Cardiac septum (tissue), 1 donor: ENCODE measurements at regions not wholly inside any gene's neighbourhood (a gene's known extent, or its start where the extent isn't known, plus 50 kb on each side); places are given as distances from the start of the nearest gene placed in this dataset.

ENCODE experiments used
- DNase-seq: peaks from one replicate; pipeline ENCODE4 v3.0.0-alpha.2; 2020; ENCODE audit warnings: low spot score
- intact Hi-C: fragments of 100-400 bp; cut with DNase I; formaldehyde crosslinking; loops from one replicate; pipeline ENCODE4 v1.14.0; 2022
- donor health status: DM: no; HTN: no; CAD: no.

- intact Hi-C loops = no loop called here
- DNase-seq = no peak
Observed at GRCh38 chr2:191627518-191627917, 50.4 kb upstream of the NABP1 start.
